IPS-15b (cell line): ENCODE measurements at regions not wholly inside any gene's neighbourhood (a gene's known extent, or its start where the extent isn't known, plus 50 kb on each side); places are given as distances from the start of the nearest gene placed in this dataset.

Experiments
- H3K27me3 ChIP-seq: one replicate; pipeline ENCODE4 v1.6.1; 2013; ENCODE audit warnings: low read length; ENCODE audit not compliant: control insufficient read depth, insufficient read depth
- H3K36me3 ChIP-seq: one replicate; pipeline ENCODE4 v1.6.1; 2013; ENCODE audit warnings: low read length; ENCODE audit not compliant: control insufficient read depth, insufficient read depth
- H3K4me1 ChIP-seq: one replicate; pipeline ENCODE4 v1.6.1; 2013; ENCODE audit warnings: mild to moderate bottlenecking, low read length; ENCODE audit not compliant: control insufficient read depth, insufficient read depth
- H3K4me3 ChIP-seq: one replicate; pipeline ENCODE4 v1.5.1; 2013; ENCODE audit warnings: low read depth, low read length
- H3K9ac ChIP-seq: one replicate; pipeline ENCODE4 v1.6.1; 2013; ENCODE audit warnings: low read depth, mild to moderate bottlenecking, low read length
- H3K9me3 ChIP-seq: one replicate; pipeline ENCODE4 v1.6.1; 2013; ENCODE audit warnings: mild to moderate bottlenecking, low read length; ENCODE audit not compliant: control insufficient read depth, insufficient read depth

- no peaks in the 10 kb centered on the region for H3K27me3 ChIP-seq
- H3K4me3 ChIP-seq = no peak overlapping the region
- H3K36me3 ChIP-seq = no peaks in the 10 kb centered on the region
- no peaks in the 10 kb centered on the region for H3K4me1 ChIP-seq
- H3K9ac ChIP-seq = no peak overlapping the region
- no peaks in the 10 kb centered on the region for H3K9me3 ChIP-seq
Observed at GRCh38 chr5:103674739-103675138, 112.2 kb upstream of the NUDT12 start.

GRCh38 chr5:103674251-103674650 lies 111.7 kb upstream of the NUDT12 start:
- H3K9ac ChIP-seq = no peak overlapping the region
- H3K4me1 ChIP-seq = no peaks in the 10 kb centered on the region
- H3K9me3 ChIP-seq = no peaks in the 10 kb centered on the region
- no peaks in the 10 kb centered on the region for H3K27me3 ChIP-seq
- no peak overlapping the region for H3K4me3 ChIP-seq
- no peaks in the 10 kb centered on the region for H3K36me3 ChIP-seq

- Histone ChIP-seq H3K4me1 (no peaks in the 10 kb centered on the region), H3K27me3 (no peaks in the 10 kb centered on the region), H3K4me3 (no peak overlapping the region), H3K9ac (no peak overlapping the region), H3K36me3 (no peaks in the 10 kb centered on the region), H3K9me3 (no peaks in the 10 kb centered on the region)
Observed at GRCh38 chr5:103669615-103670014, 107.0 kb upstream of the NUDT12 start.

DNA sequence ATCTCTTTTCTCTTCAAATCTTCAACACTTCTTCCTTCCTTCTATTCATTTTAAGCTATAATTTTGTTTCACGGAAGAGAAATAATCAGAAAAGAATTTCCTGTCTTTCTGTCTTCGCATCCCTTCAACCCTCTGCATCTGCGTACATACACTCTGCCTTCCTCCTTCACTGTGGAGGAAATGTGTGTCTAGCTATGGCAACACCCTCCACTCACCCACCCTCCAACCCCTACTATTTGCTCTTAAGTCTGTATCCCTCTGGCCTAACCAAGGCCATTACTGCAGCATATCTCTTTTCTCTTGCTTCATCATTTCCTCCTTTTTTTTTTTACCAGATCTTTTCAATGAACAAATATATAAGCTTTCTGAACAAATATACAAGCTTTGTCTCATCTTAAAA lies 105.7 kb upstream of the NUDT12 start:
- no peak overlapping the region for H3K4me3 ChIP-seq
- no peaks in the 10 kb centered on the region for H3K36me3 ChIP-seq
- no peaks in the 10 kb centered on the region for H3K4me1 ChIP-seq
- H3K9me3 ChIP-seq = no peaks in the 10 kb centered on the region
- H3K9ac ChIP-seq = no peak overlapping the region
- no peaks in the 10 kb centered on the region for H3K27me3 ChIP-seq

- Histone ChIP-seq H3K4me1 (no peaks in the 10 kb centered on the region), H3K36me3 (no peaks in the 10 kb centered on the region), H3K4me3 (no peak overlapping the region), H3K9me3 (peaks cover 3% of the 10 kb centered on the region), H3K9ac (no peak overlapping the region), H3K27me3 (no peaks in the 10 kb centered on the region)
Observed at GRCh38 chr5:103667068-103667467, 104.5 kb upstream of the NUDT12 start.

GRCh38 chr5:103657301-103657700 lies 94.7 kb upstream of the NUDT12 start:
- no peaks in the 10 kb centered on the region for H3K27me3 ChIP-seq
- no peak overlapping the region for H3K4me3 ChIP-seq
- H3K9me3 ChIP-seq = no peaks in the 10 kb centered on the region

GRCh38 chr5:103648086-103648485 lies 85.5 kb upstream of the NUDT12 start:
- no peaks in the 10 kb centered on the region for H3K27me3 ChIP-seq
- no peak overlapping the region for H3K9ac ChIP-seq
- no peak overlapping the region for H3K4me3 ChIP-seq
- H3K4me1 ChIP-seq = peaks cover 30% of the 10 kb centered on the region
- H3K36me3 ChIP-seq = no peaks in the 10 kb centered on the region
- H3K9me3 ChIP-seq = no peaks in the 10 kb centered on the region

More at GRCh38 chr5:103657301-103657700, 94.7 kb upstream of the NUDT12 start:
- Histone ChIP-seq H3K9ac (no peak overlapping the region), H3K36me3 (no peaks in the 10 kb centered on the region), H3K4me1 (peaks cover 2% of the 10 kb centered on the region)

GRCh38 chr5:103646698-103647614 lies 84.4 kb upstream of the NUDT12 start:
- Histone ChIP-seq H3K36me3 (no peaks in the 10 kb centered on the region), H3K4me3 (no peak overlapping the region), H3K27me3 (no peaks in the 10 kb centered on the region), H3K4me1 (peaks cover 30% of the 10 kb centered on the region), H3K9me3 (no peaks in the 10 kb centered on the region), H3K9ac (no peak overlapping the region)

DNA sequence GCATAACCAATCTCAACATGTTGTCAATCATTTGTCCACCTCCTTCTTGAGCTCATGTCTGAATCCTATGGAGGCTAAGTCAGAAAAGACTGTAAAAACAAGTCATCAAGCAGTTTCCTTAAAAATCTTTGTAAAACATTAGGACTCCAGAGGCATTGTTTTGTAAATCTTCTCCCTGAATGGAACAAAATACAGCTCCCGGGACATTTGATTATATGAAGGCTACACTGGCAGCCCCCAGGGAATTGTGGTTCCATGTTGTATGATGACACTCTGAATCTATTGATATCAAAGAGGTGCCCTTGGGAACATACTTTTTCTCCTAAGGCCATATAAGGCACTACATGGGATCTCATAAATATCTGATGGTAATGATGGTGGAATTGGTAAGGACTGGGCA lies 83.2 kb upstream of the NUDT12 start:
- Histone ChIP-seq H3K36me3 (no peaks in the 10 kb centered on the region), H3K4me1 (peaks cover 30% of the 10 kb centered on the region), H3K4me3 (no peak overlapping the region), H3K27me3 (no peaks in the 10 kb centered on the region), H3K9ac (no peak overlapping the region), H3K9me3 (no peaks in the 10 kb centered on the region)

DNA sequence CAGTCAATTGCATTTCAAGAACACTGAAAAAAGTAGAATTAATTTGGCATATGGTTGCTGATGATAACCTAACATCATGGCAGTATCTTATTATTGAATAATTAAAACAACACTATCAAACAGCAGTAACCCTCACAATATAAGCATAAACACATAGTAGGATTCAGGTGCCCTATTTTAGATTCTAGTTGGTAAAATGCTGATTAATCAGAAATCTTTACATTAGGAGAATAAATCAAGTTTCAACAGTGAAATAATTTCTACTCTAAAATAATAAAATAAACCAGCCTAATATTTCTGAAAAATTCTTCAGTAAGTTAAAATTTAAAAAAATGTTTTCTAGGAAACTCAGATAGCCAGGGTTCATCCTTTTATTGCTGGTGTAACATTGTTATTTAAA lies 76.4 kb upstream of the NUDT12 start:
- Histone ChIP-seq H3K9me3 (no peaks in the 10 kb centered on the region), H3K4me1 (no peaks in the 10 kb centered on the region), H3K9ac (no peak overlapping the region), H3K36me3 (no peaks in the 10 kb centered on the region), H3K27me3 (no peaks in the 10 kb centered on the region), H3K4me3 (no peak overlapping the region)

GRCh38 chr5:103624675-103625074 lies 62.1 kb upstream of the NUDT12 start:
- Histone ChIP-seq H3K27me3 (no peaks in the 10 kb centered on the region), H3K9me3 (no peaks in the 10 kb centered on the region), H3K4me3 (no peak overlapping the region), H3K4me1 (no peaks in the 10 kb centered on the region), H3K36me3 (no peaks in the 10 kb centered on the region), H3K9ac (no peak overlapping the region)

DNA sequence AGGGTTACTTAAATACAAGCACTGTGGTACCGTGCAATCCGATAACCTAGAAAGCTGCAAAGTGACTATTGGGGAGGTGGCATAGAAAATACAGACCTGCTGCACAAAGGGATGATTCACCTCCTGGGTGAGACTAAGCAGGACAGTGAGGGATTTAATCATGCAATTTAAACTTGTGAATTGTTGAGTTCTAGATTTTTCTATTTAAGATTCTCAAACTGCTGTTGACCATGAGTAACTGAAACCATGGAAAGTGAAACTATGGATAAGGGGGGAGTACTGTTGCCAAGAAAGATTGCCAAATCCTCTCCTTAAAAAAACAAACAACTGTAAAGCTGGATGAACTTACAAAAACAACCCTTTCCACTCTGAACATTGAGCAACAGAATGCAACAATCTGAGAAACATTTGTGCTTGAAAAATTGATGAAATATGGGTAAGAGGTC lies 61.5 kb upstream of the NUDT12 start:
- Histone ChIP-seq H3K4me1 (no peaks in the 10 kb centered on the region), H3K36me3 (no peaks in the 10 kb centered on the region), H3K27me3 (no peaks in the 10 kb centered on the region), H3K4me3 (no peak overlapping the region), H3K9me3 (no peaks in the 10 kb centered on the region), H3K9ac (no peak overlapping the region)
